ENCODE measurements at regions not wholly inside any gene's neighbourhood (a gene's known extent, or its start where the extent isn't known, plus 50 kb on each side); places are given as distances from the start of the nearest gene placed in this dataset.

DNA sequence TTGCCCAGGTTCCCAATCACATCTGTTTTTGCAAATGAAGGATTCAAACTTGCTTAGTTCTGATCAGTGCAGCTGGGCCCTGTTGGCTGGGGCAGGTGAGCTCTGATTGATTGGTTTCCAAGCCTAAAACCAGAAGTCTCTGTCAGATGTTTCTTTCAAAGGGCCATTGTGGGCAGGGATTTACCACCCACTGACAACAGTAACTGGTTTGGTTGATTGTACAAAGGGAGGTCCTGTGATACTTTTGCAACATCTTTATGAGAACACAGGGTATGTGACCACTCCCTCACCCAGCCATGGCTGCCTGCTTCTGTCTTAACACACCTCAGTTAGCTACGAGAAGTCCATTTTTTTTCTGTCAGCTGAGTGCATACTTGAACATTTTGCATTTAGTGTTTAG is 184.1 kb downstream of the FLRT2 start:
- peaks cover 10% of the 10 kb centered on the region for H3K9me3 Mint-ChIP-seq
- H3K27me3 Mint-ChIP-seq: no peaks in the 10 kb centered on the region
- no peaks in the 10 kb centered on the region for H3K4me1 Mint-ChIP-seq (ENCODE audit: low read depth)
- DNase-seq: no peak
- no peak overlapping the region for H3K27ac Mint-ChIP-seq
- no peak overlapping the region for H3K4me3 Mint-ChIP-seq
- no peaks in the 10 kb centered on the region for H3K36me3 Mint-ChIP-seq (ENCODE audit: low read depth)

DNA sequence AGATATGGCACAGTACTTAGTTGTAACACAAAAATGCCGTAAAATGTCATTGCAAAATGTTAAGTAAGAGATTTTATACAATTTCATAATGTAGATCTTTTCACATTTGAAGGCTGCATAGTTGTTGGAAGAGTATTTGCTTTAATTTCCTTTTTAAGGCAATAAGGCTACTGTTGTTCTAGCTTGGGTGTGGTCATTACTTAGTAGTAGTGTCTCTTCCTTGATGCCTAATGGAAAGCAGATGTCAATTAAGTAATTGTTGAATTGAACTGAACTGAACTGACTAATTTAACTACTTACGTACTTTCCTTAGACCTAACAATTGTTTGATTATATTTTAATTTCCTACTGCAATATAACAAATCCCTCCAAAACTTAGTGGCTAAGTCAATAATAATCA is 181.7 kb downstream of the FLRT2 start:
- H3K27me3 Mint-ChIP-seq: no peaks in the 10 kb centered on the region
- H3K4me3 Mint-ChIP-seq: no peak overlapping the region
- H3K27ac Mint-ChIP-seq: no peak overlapping the region

More for the DNA sequence above, 181.7 kb downstream of the FLRT2 start:
- Mint-ChIP-seq H3K36me3 (ENCODE audit: low read depth) (no peaks in the 10 kb centered on the region), H3K9me3 (peaks cover 3% of the 10 kb centered on the region), H3K4me1 (ENCODE audit: low read depth) (no peaks in the 10 kb centered on the region)
- no peak for DNase-seq
